ENCODE measurements at regions not wholly inside any gene's neighbourhood (a gene's known extent, or its start where the extent isn't known, plus 50 kb on each side); places are given as distances from the start of the nearest gene placed in this dataset.

DNA sequence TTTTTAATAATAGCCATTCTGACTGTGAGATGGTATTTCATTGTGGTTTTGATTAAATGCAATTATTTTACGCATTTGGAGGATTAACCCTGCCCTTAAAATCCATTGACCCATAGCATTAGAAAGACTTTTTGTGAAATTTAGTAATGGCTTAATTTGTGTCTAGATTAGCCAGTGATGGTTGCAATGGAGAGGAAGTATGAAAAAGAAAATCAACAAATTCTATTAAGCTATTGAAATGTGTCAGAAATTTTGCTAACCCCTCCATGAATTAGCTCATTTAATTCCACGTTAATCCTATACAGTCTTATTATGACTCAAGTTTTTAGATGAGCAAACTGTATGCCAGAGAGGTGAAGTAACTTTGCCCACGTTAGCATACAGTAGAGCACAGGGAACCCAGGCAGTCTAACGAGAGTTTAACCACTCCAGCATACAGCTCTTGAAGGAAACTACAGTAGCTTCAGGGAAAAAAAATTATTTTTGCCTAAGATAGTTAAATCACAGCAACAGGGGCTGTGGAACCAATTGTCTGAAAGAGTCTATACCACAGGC, 158.2 kb upstream of the PPP2R2B start:
- ATAC-seq (ENCODE audit: low FRiP score) = no peak
- no peak for TF ChIP-seq CTCF (IDR thresholded peaks at IDR 0.05)
- DNase-seq (ENCODE audit: low spot score) = no peak

GRCh38 chr5:147037515-147038205, 159.1 kb upstream of the PPP2R2B start:
- ATAC-seq (ENCODE audit: low FRiP score) = no peak
- no peak for DNase-seq (ENCODE audit: low spot score)
- no peak for TF ChIP-seq CTCF (IDR thresholded peaks at IDR 0.05)

DNA sequence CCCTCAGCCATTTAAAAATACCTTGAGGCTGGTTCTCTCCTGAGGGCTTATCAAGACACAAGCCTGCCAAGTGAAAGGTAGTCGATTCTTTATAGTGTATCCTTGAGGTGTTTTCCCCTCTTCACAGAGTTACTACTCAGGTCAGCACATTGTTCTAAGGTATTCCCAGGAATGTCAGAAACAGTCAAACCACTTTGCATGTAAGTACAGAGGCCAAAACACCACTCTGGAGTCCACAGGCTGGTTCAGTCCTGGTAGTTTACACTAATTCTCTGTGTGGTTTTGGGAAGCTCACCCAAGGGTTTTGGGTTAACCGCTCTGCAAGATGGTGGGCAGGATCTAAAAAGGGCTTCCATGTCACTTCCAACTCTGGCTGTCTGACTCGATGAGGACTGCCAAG, 162.3 kb upstream of the PPP2R2B start:
- DNase-seq (ENCODE audit: low spot score) = no peak
- ATAC-seq (ENCODE audit: low FRiP score) = no peak
- TF ChIP-seq CTCF (IDR thresholded peaks at IDR 0.05) = no peak

- no peak for TF ChIP-seq CTCF (IDR thresholded peaks at IDR 0.05)
- ATAC-seq (ENCODE audit: low FRiP score) = no peak
- DNase-seq (ENCODE audit: low spot score) = no peak
Measured at GRCh38 chr5:147044572-147045273, 166.2 kb upstream of the PPP2R2B start.

DNA sequence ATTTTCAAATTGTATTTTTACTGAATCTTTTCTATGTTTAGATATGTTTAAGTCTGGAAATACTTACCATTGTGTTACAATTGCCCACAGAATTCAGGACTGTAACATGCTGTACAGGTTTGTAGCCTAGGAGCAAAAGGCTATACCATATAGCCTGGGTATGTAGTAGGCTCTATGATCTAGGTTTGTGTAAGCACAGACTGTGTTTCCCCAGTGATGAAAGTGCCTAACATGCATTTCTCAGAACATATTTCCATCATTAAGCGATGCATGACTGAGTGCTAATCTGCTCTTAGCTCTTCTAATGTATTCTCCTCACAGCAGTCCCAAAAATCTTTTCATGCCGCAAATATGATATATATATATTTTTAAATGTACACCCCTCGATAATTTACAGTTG, 166.7 kb upstream of the PPP2R2B start:
- no peak for ATAC-seq (ENCODE audit: low FRiP score)
- DNase-seq (ENCODE audit: low spot score) = no peak
- no peak for TF ChIP-seq CTCF (IDR thresholded peaks at IDR 0.05)

DNA sequence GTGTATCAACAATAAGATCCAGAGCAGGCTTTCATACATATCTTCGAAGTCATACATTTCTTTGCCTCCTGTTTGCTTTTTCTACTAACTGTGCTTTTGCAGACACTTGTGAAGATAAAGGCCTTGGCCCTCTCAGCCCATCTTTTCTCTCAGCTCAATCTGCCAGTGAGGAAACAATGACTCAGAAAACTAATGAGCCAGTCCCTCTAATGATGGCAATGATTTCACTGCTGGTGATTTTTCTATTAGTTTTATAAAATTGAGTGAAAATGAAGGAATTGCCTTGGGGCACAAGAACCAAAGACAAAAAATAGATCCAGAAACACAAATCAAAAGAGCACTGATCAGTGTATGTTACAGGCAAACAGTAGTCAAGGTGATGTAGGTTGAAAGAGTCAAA, 167.7 kb upstream of the PPP2R2B start:
- TF ChIP-seq CTCF (IDR thresholded peaks at IDR 0.05) = no peak
- no peak for DNase-seq (ENCODE audit: low spot score)
- no peak for ATAC-seq (ENCODE audit: low FRiP score)

- ATAC-seq (ENCODE audit: low FRiP score) = no peak
- TF ChIP-seq CTCF (IDR thresholded peaks at IDR 0.05) = no peak
- no peak for DNase-seq (ENCODE audit: low spot score)
Measured at GRCh38 chr5:147046894-147047293, 168.3 kb upstream of the PPP2R2B start.
